ENCODE measurements at regions not wholly inside any gene's neighbourhood (a gene's known extent, or its start where the extent isn't known, plus 50 kb on each side); places are given as distances from the start of the nearest gene placed in this dataset.
"Not testable (repeated sequence)": the region's sequence is repeated elsewhere in the genome, so short reads cannot be mapped to it uniquely, and the experiment has no call there.

DNA sequence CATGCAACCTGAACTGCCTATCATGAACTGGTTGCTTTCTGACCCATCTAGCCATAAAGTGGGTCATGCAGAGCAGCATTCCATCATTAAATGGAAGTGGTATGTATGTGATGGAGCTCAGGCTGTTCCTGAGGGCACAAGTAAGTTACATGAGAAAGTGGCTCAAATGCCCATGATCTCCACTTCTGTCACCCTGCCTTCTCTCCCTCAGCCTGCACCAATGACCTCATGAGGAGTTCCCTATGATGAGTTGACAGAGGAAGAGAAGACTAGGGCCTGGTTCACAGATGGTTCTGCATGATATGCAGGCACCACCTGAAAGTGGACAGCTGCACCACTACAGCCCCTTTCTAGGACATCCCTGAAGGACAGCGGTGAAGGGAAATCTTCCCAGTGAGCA is 127.7 kb upstream of the ZC3H12C start:
- TF ChIP-seq YY1 (IDR thresholded peaks at IDR 0.05; ENCODE audit: insufficient read depth, insufficient read length); SUZ12 (IDR thresholded peaks at IDR 0.05; ENCODE audit: extremely low read depth, insufficient read depth, insufficient read length); ZNF274 (IDR thresholded peaks at IDR 0.05; ENCODE audit: low read depth, low read length): not testable (repeated sequence)

All from NT2/D1 (cell line).